ENCODE measurements at regions not wholly inside any gene's neighbourhood (a gene's known extent, or its start where the extent isn't known, plus 50 kb on each side); places are given as distances from the start of the nearest gene placed in this dataset.
A peak's percentile ranks its signal among the peaks of the same experiment; 100 is the strongest.

- intact Hi-C loops (cut with DNase I) = loop anchor here in 1 of 2 donors (5.0 kb wide), 2 partner anchors 40 to 240 kb away; no protein-coding TSS in a partner anchor
- H3K4me1 ChIP-seq = peaks cover 14% of the 10 kb centered on the region
Measured at GRCh38 chr4:123826896-123827295, 430.3 kb downstream of the SPRY1 start.

GRCh38 chr4:123827511-123827910 lies 430.9 kb downstream of the SPRY1 start:
- Histone ChIP-seq H3K27ac (peak overlapping the region; percentile 52), H3K4me1 (peaks cover 14% of the 10 kb centered on the region), H3K4me3 (no peak overlapping the region), H3K27me3 (ENCODE audit: insufficient read depth in 3 of 3, low read length in 2 of 3) (no peaks in the 10 kb centered on the region), H3K36me3 (ENCODE audit: insufficient read depth in 1 of 2, low read depth in 1 of 2) (peaks cover 0 to 3% of the 10 kb centered on the region in 2 donors), H3K9me3 (no peaks in the 10 kb centered on the region)
- 93 to 97% (median 97%) methylated on average over 2 of the region's 2 CpGs for WGBS, 3 donors
- no peak for TF ChIP-seq CTCF (IDR thresholded peaks at IDR 0.05)
- intact Hi-C loops (cut with DNase I) = loop anchor here in 1 of 2 donors (5.0 kb wide), 2 partner anchors 40 to 240 kb away; no protein-coding TSS in a partner anchor
- DNase-seq (no peak), ATAC-seq (no peak)

More at GRCh38 chr4:123826896-123827295, 430.3 kb downstream of the SPRY1 start:
- H3K4me3 ChIP-seq = no peak overlapping the region
- peaks cover 0 to 3% of the 10 kb centered on the region in 2 donors for H3K36me3 ChIP-seq (ENCODE audit: insufficient read depth in 1 of 2, low read depth in 1 of 2)
- peak overlapping the region; percentile 52 for H3K27ac ChIP-seq
- ATAC-seq = peak; percentile 60 to 81 (median 72)
- TF ChIP-seq CTCF (IDR thresholded peaks at IDR 0.05) = no peak
- WGBS, 3 donors = 69 to 87% (median 82%) methylated on average over 2 of the region's 2 CpGs
- DNase-seq = peak in 1 of 2 donors; percentile 35
- no peaks in the 10 kb centered on the region for H3K9me3 ChIP-seq
- H3K27me3 ChIP-seq (ENCODE audit: insufficient read depth in 3 of 3, low read length in 2 of 3) = no peaks in the 10 kb centered on the region

GRCh38 chr4:123830930-123831329 lies 434.3 kb downstream of the SPRY1 start:
- H3K27me3 ChIP-seq (ENCODE audit: insufficient read depth in 3 of 3, low read length in 2 of 3) = no peaks in the 10 kb centered on the region
- no peak overlapping the region for H3K4me3 ChIP-seq
- WGBS, 3 donors = 69 to 78% (median 70%) methylated on average over 6 of the region's 6 CpGs
- ATAC-seq (no peak), DNase-seq (no peak)
- peaks cover 26% of the 10 kb centered on the region for H3K4me1 ChIP-seq
- intact Hi-C loops (cut with DNase I) = loop anchor here in 1 of 2 donors (5.0 kb wide), 1 partner anchor 41 kb away; no protein-coding TSS in a partner anchor
- H3K27ac ChIP-seq = peak overlapping the region; percentile 80
- H3K36me3 ChIP-seq (ENCODE audit: insufficient read depth in 1 of 2, low read depth in 1 of 2) = peaks cover 0 to 3% of the 10 kb centered on the region in 2 donors
- no peaks in the 10 kb centered on the region for H3K9me3 ChIP-seq
- no peak for TF ChIP-seq CTCF (IDR thresholded peaks at IDR 0.05)

GRCh38 chr4:123832173-123833026 lies 435.8 kb downstream of the SPRY1 start:
- Histone ChIP-seq H3K4me3 (peak overlapping the region; percentile 44), H3K27ac (peak overlapping the region; percentile 93), H3K4me1 (peaks cover 26% of the 10 kb centered on the region), H3K27me3 (ENCODE audit: insufficient read depth in 3 of 3, low read length in 2 of 3) (no peaks in the 10 kb centered on the region), H3K36me3 (ENCODE audit: insufficient read depth in 1 of 2, low read depth in 1 of 2) (peaks cover 0 to 3% of the 10 kb centered on the region in 2 donors), H3K9me3 (no peaks in the 10 kb centered on the region)
- intact Hi-C loops (cut with DNase I) = loop anchor here in 1 of 2 donors (2.0 to 5.0 kb wide), 2 partner anchors 40 to 436 kb away; partner anchors contain the start of gene SPRY1
- ATAC-seq (peak; percentile 91 to 93 (median 92)), DNase-seq (peak; percentile 65 to 82)
- TF ChIP-seq CTCF (IDR thresholded peaks at IDR 0.05) = no peak
- 14 to 19% (median 17%) methylated on average over 7 of the region's 7 CpGs for WGBS, 3 donors

Measured in psoas muscle (tissue), 7 donors.